ENCODE measurements at regions not wholly inside any gene's neighbourhood (a gene's known extent, or its start where the extent isn't known, plus 50 kb on each side); places are given as distances from the start of the nearest gene placed in this dataset.
"Not testable (repeated sequence)": the region's sequence is repeated elsewhere in the genome, so short reads cannot be mapped to it uniquely, and the experiment has no call there.

GRCh38 chr3:193963808-193964516 lies 172.0 kb upstream of the HES1 start:
- DNase-seq (ENCODE audit: low read depth, low spot score), result no peak

GRCh38 chr3:193964517-193964880 lies 171.4 kb upstream of the HES1 start:
- no peak overlapping the region for H3K4me3 ChIP-seq (ENCODE audit: low read length)
- DNase-seq (ENCODE audit: low read depth, low spot score), result no peak

More at GRCh38 chr3:193963808-193964516, 172.0 kb upstream of the HES1 start:
- H3K4me3 ChIP-seq (ENCODE audit: low read length), result no peak overlapping the region

GRCh38 chr3:193968380-193968974 lies 167.5 kb upstream of the HES1 start:
- DNase-seq (ENCODE audit: low read depth, low spot score), result no peak
- H3K4me3 ChIP-seq (ENCODE audit: low read length), result no peak overlapping the region

GRCh38 chr3:193970131-193970772 lies 165.7 kb upstream of the HES1 start:
- not testable (repeated sequence) for H3K4me3 ChIP-seq (ENCODE audit: low read length)
- peak; percentile 50 for DNase-seq (ENCODE audit: low read depth, low spot score)

- no peak for DNase-seq (ENCODE audit: low read depth, low spot score)
- H3K4me3 ChIP-seq (ENCODE audit: low read length), result no peak overlapping the region
Measured at GRCh38 chr3:193970773-193971206, 165.2 kb upstream of the HES1 start.

GRCh38 chr3:193971261-193971751 lies 164.6 kb upstream of the HES1 start:
- H3K4me3 ChIP-seq (ENCODE audit: low read length), result no peak overlapping the region
- DNase-seq (ENCODE audit: low read depth, low spot score), result no peak

- no peak overlapping the region for H3K4me3 ChIP-seq (ENCODE audit: low read length)
- DNase-seq (ENCODE audit: low read depth, low spot score), result no peak
Measured at GRCh38 chr3:193971966-193972365, 164.0 kb upstream of the HES1 start.

- DNase-seq (ENCODE audit: low read depth, low spot score), result no peak
- no peak overlapping the region for H3K4me3 ChIP-seq (ENCODE audit: low read length)
Measured at GRCh38 chr3:193972832-193973231, 163.1 kb upstream of the HES1 start.

GRCh38 chr3:193974191-193974652 lies 161.7 kb upstream of the HES1 start:
- no peak for DNase-seq (ENCODE audit: low read depth, low spot score)

GRCh38 chr3:193974671-193975535 lies 161.0 kb upstream of the HES1 start:
- no peak overlapping the region for H3K4me3 ChIP-seq (ENCODE audit: low read length)
- no peak for DNase-seq (ENCODE audit: low read depth, low spot score)

More at GRCh38 chr3:193974191-193974652, 161.7 kb upstream of the HES1 start:
- no peak overlapping the region for H3K4me3 ChIP-seq (ENCODE audit: low read length)

- DNase-seq (ENCODE audit: low read depth, low spot score), result no peak
- H3K4me3 ChIP-seq (ENCODE audit: low read length), result no peak overlapping the region
Measured at GRCh38 chr3:193977622-193978021, 158.3 kb upstream of the HES1 start.

GRCh38 chr3:193978030-193978429 lies 157.9 kb upstream of the HES1 start:
- no peak overlapping the region for H3K4me3 ChIP-seq (ENCODE audit: low read length)
- DNase-seq (ENCODE audit: low read depth, low spot score), result no peak

GRCh38 chr3:193978486-193978885 lies 157.5 kb upstream of the HES1 start:
- no peak for DNase-seq (ENCODE audit: low read depth, low spot score)
- no peak overlapping the region for H3K4me3 ChIP-seq (ENCODE audit: low read length)

GRCh38 chr3:193980326-193980725 lies 155.6 kb upstream of the HES1 start:
- H3K4me3 ChIP-seq (ENCODE audit: low read length), result no peak overlapping the region
- DNase-seq (ENCODE audit: low read depth, low spot score), result no peak

- H3K4me3 ChIP-seq (ENCODE audit: low read length), result no peak overlapping the region
- DNase-seq (ENCODE audit: low read depth, low spot score), result no peak
Measured at GRCh38 chr3:193980905-193981304, 155.0 kb upstream of the HES1 start.

- no peak overlapping the region for H3K4me3 ChIP-seq (ENCODE audit: low read length)
- DNase-seq (ENCODE audit: low read depth, low spot score), result no peak
Measured at GRCh38 chr3:193981504-193981903, 154.4 kb upstream of the HES1 start.

GRCh38 chr3:193982258-193982659 lies 153.7 kb upstream of the HES1 start:
- DNase-seq (ENCODE audit: low read depth, low spot score), result no peak
- H3K4me3 ChIP-seq (ENCODE audit: low read length), result no peak overlapping the region

- no peak for DNase-seq (ENCODE audit: low read depth, low spot score)
- no peak overlapping the region for H3K4me3 ChIP-seq (ENCODE audit: low read length)
Measured at GRCh38 chr3:193983846-193984818, 151.8 kb upstream of the HES1 start.
